Colonic mucosa (tissue), 4 donors: ENCODE measurements at regions not wholly inside any gene's neighbourhood (a gene's known extent, or its start where the extent isn't known, plus 50 kb on each side); places are given as distances from the start of the nearest gene placed in this dataset.

Source experiments
- DNase-seq: peaks from one replicate; pipeline ENCODE4 v3.0.0-alpha.2; 2020
- H3K27ac ChIP-seq: fragments of 200-600 bp; one replicate; pipeline ENCODE4 v1.8.0; 2021
- H3K27me3 ChIP-seq: fragments of 200-600 bp; one replicate; pipeline ENCODE4 v1.8.0; 2021
- H3K36me3 ChIP-seq: fragments of 200-600 bp; one replicate; pipeline ENCODE4 v1.8.0; 2021
- H3K4me1 ChIP-seq: fragments of 200-600 bp; one replicate; pipeline ENCODE4 v1.8.0; 2021; ENCODE audit warnings: mild to moderate bottlenecking
- H3K4me3 ChIP-seq: fragments of 200-600 bp; one replicate; pipeline ENCODE4 v1.8.0; 2021
- H3K9ac ChIP-seq, 2 donors: one replicate each; pipeline ENCODE4 v1.7.0; 2013; ENCODE audit warnings: control low read depth in 2 of 2, low read depth in 2 of 2, low read length in 2 of 2
- H3K9me3 ChIP-seq: fragments of 200-600 bp; one replicate; pipeline ENCODE4 v1.8.0; 2021
- intact Hi-C: fragments of 100-400 bp; cut with DNase I; formaldehyde crosslinking; loops from one replicate; pipeline ENCODE4 v1.14.1; 2022
- TF ChIP-seq, protein P1 (sequence below): fragments of 200-600 bp; IDR thresholded peaks from one replicate; pipeline ENCODE4 v1.8.0; 2022; ENCODE audit warnings: antibody characterized with exemption, mild to moderate bottlenecking
- donor health status: healthy.
- donor health status: DM: no; HTN: no; CAD: no.
- donor health status: DM: no; HTN: no; CAD: no.

DNA sequence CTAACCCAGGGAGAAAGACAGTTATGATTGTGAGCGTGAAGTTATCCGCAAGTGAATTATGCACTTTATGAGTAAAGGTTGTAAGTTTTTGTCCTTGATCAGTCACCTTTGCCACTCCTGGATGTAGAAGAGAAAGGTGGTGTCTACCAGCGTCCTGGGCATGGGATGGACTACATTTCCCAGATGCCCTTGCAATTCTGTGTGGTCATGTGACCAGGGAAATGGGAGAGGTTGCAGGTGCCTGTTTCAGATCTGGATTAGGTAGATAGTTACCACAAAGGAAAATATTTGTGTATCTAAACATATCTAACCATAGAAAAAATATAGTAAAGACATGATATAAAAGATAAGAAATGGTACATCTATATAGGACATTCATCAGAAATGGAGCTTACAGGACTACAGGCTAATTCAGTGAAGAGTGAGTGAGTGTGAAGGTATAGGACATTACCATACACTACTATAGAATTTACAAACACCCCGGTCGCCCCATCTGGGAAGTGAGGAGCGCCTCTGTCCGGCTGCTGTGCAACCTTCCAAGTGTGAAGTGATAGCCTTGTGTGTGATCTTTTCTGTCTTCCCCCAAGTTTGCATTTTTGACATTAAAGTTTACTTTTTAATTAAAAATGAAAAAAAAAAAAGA is 51.6 kb upstream of the CACNA1A start:
- Histone ChIP-seq H3K27ac (no peak overlapping the region), H3K9me3 (no peaks in the 10 kb centered on the region), H3K4me1 (no peaks in the 10 kb centered on the region), H3K36me3 (no peaks in the 10 kb centered on the region), H3K4me3 (no peak overlapping the region), H3K9ac (no peak overlapping the region), H3K27me3 (no peaks in the 10 kb centered on the region)
- TF ChIP-seq, protein P1, sequence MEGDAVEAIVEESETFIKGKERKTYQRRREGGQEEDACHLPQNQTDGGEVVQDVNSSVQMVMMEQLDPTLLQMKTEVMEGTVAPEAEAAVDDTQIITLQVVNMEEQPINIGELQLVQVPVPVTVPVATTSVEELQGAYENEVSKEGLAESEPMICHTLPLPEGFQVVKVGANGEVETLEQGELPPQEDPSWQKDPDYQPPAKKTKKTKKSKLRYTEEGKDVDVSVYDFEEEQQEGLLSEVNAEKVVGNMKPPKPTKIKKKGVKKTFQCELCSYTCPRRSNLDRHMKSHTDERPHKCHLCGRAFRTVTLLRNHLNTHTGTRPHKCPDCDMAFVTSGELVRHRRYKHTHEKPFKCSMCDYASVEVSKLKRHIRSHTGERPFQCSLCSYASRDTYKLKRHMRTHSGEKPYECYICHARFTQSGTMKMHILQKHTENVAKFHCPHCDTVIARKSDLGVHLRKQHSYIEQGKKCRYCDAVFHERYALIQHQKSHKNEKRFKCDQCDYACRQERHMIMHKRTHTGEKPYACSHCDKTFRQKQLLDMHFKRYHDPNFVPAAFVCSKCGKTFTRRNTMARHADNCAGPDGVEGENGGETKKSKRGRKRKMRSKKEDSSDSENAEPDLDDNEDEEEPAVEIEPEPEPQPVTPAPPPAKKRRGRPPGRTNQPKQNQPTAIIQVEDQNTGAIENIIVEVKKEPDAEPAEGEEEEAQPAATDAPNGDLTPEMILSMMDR = no peak
- DNase-seq = peak; percentile 18
- intact Hi-C loops = no loop called here

DNA sequence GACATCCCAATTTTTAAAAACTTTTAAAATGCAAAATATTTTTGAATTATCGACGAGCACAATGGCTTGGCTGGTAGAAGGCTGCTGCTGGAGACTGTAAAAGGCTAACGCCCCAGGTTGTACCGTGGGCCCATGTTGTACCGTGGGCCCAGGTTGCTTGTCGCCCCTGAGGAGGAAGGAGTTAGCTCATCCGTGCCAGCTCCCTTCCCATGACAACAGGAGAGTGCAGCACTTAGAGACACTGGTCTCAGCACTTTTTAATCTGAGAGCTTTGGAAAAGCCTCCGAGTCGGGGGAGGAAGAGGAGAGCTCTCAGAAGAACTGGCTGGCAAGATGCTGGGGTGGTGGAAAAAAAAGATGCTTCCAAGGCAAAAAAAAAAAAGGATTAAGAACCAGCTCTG is 50.3 kb upstream of the CACNA1A start:
- Histone ChIP-seq H3K9me3 (no peaks in the 10 kb centered on the region), H3K4me3 (no peak overlapping the region), H3K27ac (no peak overlapping the region), H3K4me1 (no peaks in the 10 kb centered on the region), H3K9ac (no peak overlapping the region), H3K36me3 (no peaks in the 10 kb centered on the region), H3K27me3 (no peaks in the 10 kb centered on the region)
- intact Hi-C loops = no loop called here
- TF ChIP-seq, protein P1 = no peak
- no peak for DNase-seq
